Activated naive CD4-positive, alpha-beta T cell treated with anti-CD3 and anti-CD28 coated beads, Interleukin-2, amount 50 U/mL, for 72 hours (primary cell): ENCODE measurements at regions not wholly inside any gene's neighbourhood (a gene's known extent, or its start where the extent isn't known, plus 50 kb on each side); places are given as distances from the start of the nearest gene placed in this dataset.
"Not testable (repeated sequence)": the region's sequence is repeated elsewhere in the genome, so short reads cannot be mapped to it uniquely, and the experiment has no call there.

ENCODE experiments used
- ATAC-seq, 2 donors: fragments of 150-1000 bp; cut with Tn5 transposase; 2 replicates each; pipeline ENCODE4 v1.10.0; 2021; ENCODE audit warnings: mild to moderate bottlenecking in 2 of 2, moderate library complexity in 2 of 2
- DNase-seq, 2 donors: peaks; one replicate each; pipeline ENCODE4 v3.0.0; 2021 to 2022; ENCODE audit warnings: low spot score in 2 of 2
- H3K27ac Mint-ChIP-seq, 2 donors: one replicate each; pipeline ENCODE4 v1.8.0; 2022; ENCODE audit warnings: mild to moderate bottlenecking in 2 of 2, mixed read lengths in 2 of 2
- H3K36me3 Mint-ChIP-seq, 2 donors: one replicate each; pipeline ENCODE4 v1.8.0; 2022; ENCODE audit warnings: mixed read lengths in 2 of 2
- H3K9me3 Mint-ChIP-seq, 2 donors: one replicate each; pipeline ENCODE4 v1.8.0; 2022; ENCODE audit warnings: mixed read lengths in 2 of 2

GRCh38 chr10:71077796-71078453, 134.4 kb upstream of the UNC5B start:
- DNase-seq = peak in 1 of 2 donors; percentile 25
- ATAC-seq = no peak
- Mint-ChIP-seq H3K36me3 (no peaks in the 10 kb centered on the region), H3K9me3 (no peaks in the 10 kb centered on the region), H3K27ac (peak overlapping the region in 1 of 2 donors; percentile 73)

- DNase-seq (peak in 1 of 2 donors; percentile 13), ATAC-seq (no peak)
- H3K36me3 Mint-ChIP-seq = no peaks in the 10 kb centered on the region
- H3K9me3 Mint-ChIP-seq = no peaks in the 10 kb centered on the region
- peak overlapping the region in 1 of 2 donors; percentile 45 for H3K27ac Mint-ChIP-seq
Measured at GRCh38 chr10:71078454-71079145, 133.8 kb upstream of the UNC5B start.

GRCh38 chr10:71079761-71080380, 132.5 kb upstream of the UNC5B start:
- Mint-ChIP-seq H3K36me3 (no peaks in the 10 kb centered on the region), H3K27ac (no peak overlapping the region), H3K9me3 (no peaks in the 10 kb centered on the region)
- ATAC-seq (no peak), DNase-seq (peak in 1 of 2 donors; percentile 44)

GRCh38 chr10:71080381-71081228, 131.8 kb upstream of the UNC5B start:
- no peak overlapping the region for H3K27ac Mint-ChIP-seq
- H3K9me3 Mint-ChIP-seq = no peaks in the 10 kb centered on the region
- DNase-seq (peak in 1 of 2 donors; percentile 38), ATAC-seq (no peak)
- no peaks in the 10 kb centered on the region for H3K36me3 Mint-ChIP-seq

GRCh38 chr10:71081229-71081560, 131.2 kb upstream of the UNC5B start:
- no peak for DNase-seq
- ATAC-seq = no peak
- Mint-ChIP-seq H3K27ac (no peak overlapping the region), H3K36me3 (no peaks in the 10 kb centered on the region), H3K9me3 (no peaks in the 10 kb centered on the region)

- ATAC-seq (no peak), DNase-seq (peak in 1 of 2 donors; percentile 18)
- no peak overlapping the region for H3K27ac Mint-ChIP-seq
Measured at GRCh38 chr10:71081912-71082311, 130.5 kb upstream of the UNC5B start.

GRCh38 chr10:71082960-71083715, 129.2 kb upstream of the UNC5B start:
- H3K9me3 Mint-ChIP-seq = no peaks in the 10 kb centered on the region
- ATAC-seq = no peak
- no peak overlapping the region for H3K27ac Mint-ChIP-seq
- no peaks in the 10 kb centered on the region for H3K36me3 Mint-ChIP-seq
- no peak for DNase-seq

More at GRCh38 chr10:71081912-71082311, 130.5 kb upstream of the UNC5B start:
- Mint-ChIP-seq H3K9me3 (no peaks in the 10 kb centered on the region), H3K36me3 (no peaks in the 10 kb centered on the region)

GRCh38 chr10:71083716-71083975, 128.7 kb upstream of the UNC5B start:
- peak in 1 of 2 donors; percentile 14 for DNase-seq
- Mint-ChIP-seq H3K9me3 (no peaks in the 10 kb centered on the region), H3K36me3 (no peaks in the 10 kb centered on the region), H3K27ac (no peak overlapping the region)
- no peak for ATAC-seq

GRCh38 chr10:71084061-71084817, 128.1 kb upstream of the UNC5B start:
- ATAC-seq (no peak), DNase-seq (peak in 1 of 2 donors; percentile 18)
- no peaks in the 10 kb centered on the region for H3K9me3 Mint-ChIP-seq
- no peaks in the 10 kb centered on the region for H3K36me3 Mint-ChIP-seq
- H3K27ac Mint-ChIP-seq = no peak overlapping the region

- H3K9me3 Mint-ChIP-seq = no peaks in the 10 kb centered on the region
- no peaks in the 10 kb centered on the region for H3K36me3 Mint-ChIP-seq
- no peak for ATAC-seq
- no peak overlapping the region for H3K27ac Mint-ChIP-seq
- DNase-seq = peak in 1 of 2 donors; percentile 25
Measured at GRCh38 chr10:71084818-71085126, 127.6 kb upstream of the UNC5B start.

- ATAC-seq (no peak), DNase-seq (peak; percentile 1 to 14)
- H3K9me3 Mint-ChIP-seq = no peaks in the 10 kb centered on the region
- H3K27ac Mint-ChIP-seq = no peak overlapping the region
- H3K36me3 Mint-ChIP-seq = no peaks in the 10 kb centered on the region
Measured at GRCh38 chr10:71085689-71086438, 126.5 kb upstream of the UNC5B start.

- no peak for ATAC-seq
- Mint-ChIP-seq H3K27ac (no peak overlapping the region), H3K9me3 (no peaks in the 10 kb centered on the region), H3K36me3 (no peaks in the 10 kb centered on the region)
- peak in 1 of 2 donors; percentile 7 for DNase-seq
Measured at GRCh38 chr10:71086439-71087080, 125.8 kb upstream of the UNC5B start.

GRCh38 chr10:71087622-71088021, 124.7 kb upstream of the UNC5B start:
- no peaks in the 10 kb centered on the region for H3K9me3 Mint-ChIP-seq
- H3K36me3 Mint-ChIP-seq = no peaks in the 10 kb centered on the region
- ATAC-seq = no peak
- no peak overlapping the region for H3K27ac Mint-ChIP-seq
- peak in 1 of 2 donors; percentile 20 for DNase-seq

GRCh38 chr10:71088054-71088453, 124.3 kb upstream of the UNC5B start:
- DNase-seq = peak in 1 of 2 donors; percentile 16
- Mint-ChIP-seq H3K36me3 (no peaks in the 10 kb centered on the region), H3K9me3 (no peaks in the 10 kb centered on the region), H3K27ac (no peak overlapping the region)
- no peak for ATAC-seq

- not testable (repeated sequence) for H3K27ac Mint-ChIP-seq, H3K36me3 Mint-ChIP-seq, H3K9me3 Mint-ChIP-seq, ATAC-seq, DNase-seq
Measured at GRCh38 chr10:71088578-71088977, 123.8 kb upstream of the UNC5B start.
